ENCODE measurements at regions not wholly inside any gene's neighbourhood (a gene's known extent, or its start where the extent isn't known, plus 50 kb on each side); places are given as distances from the start of the nearest gene placed in this dataset.
"Not testable (repeated sequence)": the region's sequence is repeated elsewhere in the genome, so short reads cannot be mapped to it uniquely, and the experiment has no call there.

DNA sequence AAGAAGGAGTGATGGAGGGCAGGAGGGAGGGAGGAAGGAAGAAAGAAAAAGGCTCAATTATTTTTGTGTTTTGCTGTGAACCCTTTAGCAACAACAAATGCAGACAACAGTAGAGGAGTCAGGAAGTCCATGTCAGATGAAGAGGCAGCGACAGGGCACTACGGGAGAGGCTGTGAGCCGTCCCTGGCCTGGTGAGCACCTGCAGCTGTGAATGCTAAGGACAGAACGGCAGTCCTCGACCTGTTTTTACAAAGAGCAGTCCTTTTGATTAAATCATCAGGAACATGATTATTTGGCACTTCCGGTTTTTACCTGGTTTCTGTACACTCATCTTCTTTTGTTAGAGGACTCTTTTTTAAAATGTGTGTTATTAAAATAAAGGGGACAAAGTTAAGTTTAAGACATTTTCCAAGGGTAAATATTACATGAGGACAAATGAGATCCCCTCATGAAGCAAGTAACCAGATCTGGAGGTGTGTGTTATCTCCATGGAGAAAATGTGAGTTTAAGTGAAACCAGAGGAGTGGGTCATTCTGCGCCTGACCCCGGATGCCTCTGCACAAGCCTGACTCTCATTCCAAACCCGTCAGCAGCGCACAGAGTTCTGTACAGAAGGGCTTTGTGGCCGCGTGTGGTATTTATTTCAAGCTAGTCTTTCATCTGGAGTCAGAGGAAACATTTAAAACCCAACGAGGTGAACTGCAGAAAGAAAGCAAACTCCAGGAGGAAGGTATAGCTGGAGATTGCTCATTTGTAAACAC lies 492.5 kb downstream of the SOX11 start:
- Histone ChIP-seq H3K36me3 (no peaks in the 10 kb centered on the region), H3K4me1 (peaks cover 6% of the 10 kb centered on the region), H3K9me3 (peaks cover 2% of the 10 kb centered on the region), H3K4me3 (no peak overlapping the region), H3K27ac (no peak overlapping the region), H3K27me3 (no peaks in the 10 kb centered on the region)
- TF ChIP-seq POLR2A (IDR thresholded peaks at IDR 0.05) (no peak), EP300 (IDR thresholded peaks at IDR 0.05) (no peak), POLR2AphosphoS5 (IDR thresholded peaks at IDR 0.05) (no peak)
- TF ChIP-seq, protein P1, sequence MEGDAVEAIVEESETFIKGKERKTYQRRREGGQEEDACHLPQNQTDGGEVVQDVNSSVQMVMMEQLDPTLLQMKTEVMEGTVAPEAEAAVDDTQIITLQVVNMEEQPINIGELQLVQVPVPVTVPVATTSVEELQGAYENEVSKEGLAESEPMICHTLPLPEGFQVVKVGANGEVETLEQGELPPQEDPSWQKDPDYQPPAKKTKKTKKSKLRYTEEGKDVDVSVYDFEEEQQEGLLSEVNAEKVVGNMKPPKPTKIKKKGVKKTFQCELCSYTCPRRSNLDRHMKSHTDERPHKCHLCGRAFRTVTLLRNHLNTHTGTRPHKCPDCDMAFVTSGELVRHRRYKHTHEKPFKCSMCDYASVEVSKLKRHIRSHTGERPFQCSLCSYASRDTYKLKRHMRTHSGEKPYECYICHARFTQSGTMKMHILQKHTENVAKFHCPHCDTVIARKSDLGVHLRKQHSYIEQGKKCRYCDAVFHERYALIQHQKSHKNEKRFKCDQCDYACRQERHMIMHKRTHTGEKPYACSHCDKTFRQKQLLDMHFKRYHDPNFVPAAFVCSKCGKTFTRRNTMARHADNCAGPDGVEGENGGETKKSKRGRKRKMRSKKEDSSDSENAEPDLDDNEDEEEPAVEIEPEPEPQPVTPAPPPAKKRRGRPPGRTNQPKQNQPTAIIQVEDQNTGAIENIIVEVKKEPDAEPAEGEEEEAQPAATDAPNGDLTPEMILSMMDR (IDR thresholded peaks at IDR 0.05), result no peak
- WGBS, result 54% methylated on average over 13 of the region's 13 CpGs
- DNase-seq (ENCODE audit: low spot score in 2 of 2), result no peak

DNA sequence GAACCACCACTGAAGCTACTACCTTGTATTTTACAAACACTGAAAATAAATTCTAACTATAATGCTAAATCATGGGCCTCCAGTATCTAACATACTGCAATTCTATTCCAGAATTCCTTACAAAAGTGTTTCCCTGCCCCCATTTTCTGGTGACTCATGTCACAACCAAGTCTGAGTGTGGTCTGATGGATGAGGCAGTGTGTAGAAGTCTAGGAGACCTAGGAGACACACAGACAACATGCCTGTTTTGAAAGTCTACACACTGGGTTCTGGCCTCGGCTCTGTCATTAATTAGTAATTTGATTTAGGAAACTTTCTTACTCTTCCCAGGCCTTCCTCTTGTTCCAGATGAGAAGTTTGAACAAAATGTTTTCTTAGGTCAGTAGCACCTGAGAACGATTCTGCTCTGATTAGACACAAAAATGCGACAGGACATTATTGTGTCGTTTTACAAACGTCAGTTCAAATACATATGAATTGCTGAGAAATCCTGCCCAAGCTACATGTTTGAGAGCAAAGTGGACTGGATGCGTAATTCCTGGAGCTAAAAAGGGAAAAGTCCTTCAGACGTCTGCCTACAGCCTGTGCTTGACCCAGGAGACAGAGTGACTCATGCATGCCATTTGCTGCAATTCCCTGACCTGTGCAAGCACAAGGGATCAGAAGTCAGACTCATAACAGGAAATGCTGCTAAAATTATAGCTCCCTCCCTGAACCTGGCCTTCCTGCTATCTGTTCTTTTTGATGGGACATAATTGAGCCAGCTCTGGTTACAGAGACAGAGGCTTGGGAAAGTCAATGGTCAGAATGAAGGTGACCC lies 494.4 kb downstream of the SOX11 start:
- no peak for TF ChIP-seq EP300 (IDR thresholded peaks at IDR 0.05)
- TF ChIP-seq POLR2A (IDR thresholded peaks at IDR 0.05), result no peak
- TF ChIP-seq POLR2AphosphoS5 (IDR thresholded peaks at IDR 0.05), result no peak
- TF ChIP-seq, protein P1 (IDR thresholded peaks at IDR 0.05), result no peak
- Histone ChIP-seq H3K27ac (no peak overlapping the region), H3K4me3 (no peak overlapping the region), H3K27me3 (no peaks in the 10 kb centered on the region), H3K36me3 (no peaks in the 10 kb centered on the region), H3K4me1 (peaks cover 4% of the 10 kb centered on the region), H3K9me3 (peaks cover 2% of the 10 kb centered on the region)
- WGBS, result 64% methylated on average over 7 of the region's 7 CpGs
- no peak for DNase-seq (ENCODE audit: low spot score in 2 of 2)

- TF ChIP-seq POLR2AphosphoS5 (IDR thresholded peaks at IDR 0.05) (no peak), EP300 (IDR thresholded peaks at IDR 0.05) (no peak), POLR2A (IDR thresholded peaks at IDR 0.05) (no peak)
- TF ChIP-seq, protein P1 (IDR thresholded peaks at IDR 0.05), result no peak
- DNase-seq (ENCODE audit: low spot score in 2 of 2), result no peak
- no peak overlapping the region for H3K27ac ChIP-seq
- peaks cover 4% of the 10 kb centered on the region for H3K9me3 ChIP-seq
- no peaks in the 10 kb centered on the region for H3K4me1 ChIP-seq
- WGBS, result 72% methylated on average over 1 of the region's 1 CpG
- no peaks in the 10 kb centered on the region for H3K27me3 ChIP-seq
- H3K4me3 ChIP-seq, result no peak overlapping the region
- no peaks in the 10 kb centered on the region for H3K36me3 ChIP-seq
These were observed 504.3 kb downstream of the SOX11 start for GRCh38 chr2:6196449-6196848.

DNA sequence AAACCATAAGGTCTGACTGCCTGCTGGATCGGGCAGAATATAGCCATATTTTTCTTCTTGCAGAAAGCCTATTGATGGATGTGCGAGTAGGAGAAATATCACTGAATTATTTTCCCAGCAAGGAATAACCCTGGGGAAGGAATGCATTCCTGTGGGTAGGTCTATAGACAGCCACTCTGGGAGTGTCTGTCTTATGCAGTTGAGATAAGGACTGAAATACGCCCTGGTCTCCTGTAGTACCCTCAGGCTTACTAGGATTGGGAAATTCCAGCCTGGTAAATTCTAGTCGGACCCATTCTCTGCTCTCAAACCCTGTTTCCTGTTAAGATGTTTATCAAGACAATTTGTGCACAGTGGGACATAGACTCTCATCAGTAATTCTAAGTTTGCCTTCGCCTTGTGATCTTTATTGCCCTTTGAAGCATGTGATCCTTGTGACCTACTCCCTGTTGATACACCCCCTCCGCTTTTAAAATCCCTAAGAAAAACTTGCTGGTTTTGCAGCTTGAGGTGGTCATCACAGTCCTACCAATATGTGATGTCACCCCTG lies 506.3 kb downstream of the SOX11 start:
- not testable (repeated sequence) for DNase-seq (ENCODE audit: low spot score in 2 of 2); H3K9me3 ChIP-seq; H3K36me3 ChIP-seq; H3K4me3 ChIP-seq; H3K27me3 ChIP-seq; H3K27ac ChIP-seq; H3K4me1 ChIP-seq
- WGBS, result 79% methylated on average over 6 of the region's 6 CpGs

DNA sequence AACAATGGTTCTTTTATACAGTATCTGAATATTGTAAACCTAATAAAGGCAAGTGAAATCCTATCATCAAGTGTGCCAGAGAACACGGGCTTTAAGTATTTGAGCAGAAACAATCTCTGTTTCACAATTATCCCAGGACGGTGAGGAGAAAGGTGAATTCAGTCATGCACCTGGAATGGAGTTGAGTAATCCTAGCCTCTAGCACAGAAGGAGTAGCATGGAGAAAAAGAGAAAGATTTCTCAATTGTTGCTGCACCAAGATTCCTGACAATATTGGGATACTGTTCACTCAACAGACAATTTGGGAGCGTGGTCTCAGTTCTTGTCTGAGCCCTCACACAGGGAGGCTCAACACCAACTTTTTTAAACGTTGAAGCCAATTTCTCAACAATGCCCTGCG lies 510.6 kb downstream of the SOX11 start:
- no peaks in the 10 kb centered on the region for H3K36me3 ChIP-seq
- WGBS, result 70% methylated on average over 5 of the region's 5 CpGs
- DNase-seq (ENCODE audit: low spot score in 2 of 2), result no peak
- no peaks in the 10 kb centered on the region for H3K4me1 ChIP-seq
- no peaks in the 10 kb centered on the region for H3K27me3 ChIP-seq
- no peak overlapping the region for H3K4me3 ChIP-seq
- TF ChIP-seq POLR2AphosphoS5 (IDR thresholded peaks at IDR 0.05) (no peak), EP300 (IDR thresholded peaks at IDR 0.05) (no peak), POLR2A (IDR thresholded peaks at IDR 0.05) (no peak)
- no peak overlapping the region for H3K27ac ChIP-seq
- H3K9me3 ChIP-seq, result peaks cover 4% of the 10 kb centered on the region
